Heart right ventricle (tissue), 16 donors: ENCODE measurements at regions not wholly inside any gene's neighbourhood (a gene's known extent, or its start where the extent isn't known, plus 50 kb on each side); places are given as distances from the start of the nearest gene placed in this dataset.

Source experiments
- ATAC-seq, 8 donors: fragments of 200-7000 bp; cut with Tn5 transposase; one replicate each; pipeline ENCODE4 v1.9.1; 2020; ENCODE audit warnings: mild to moderate bottlenecking in 8 of 8, moderate library complexity in 8 of 8, moderate number of reproducible peaks in 1 of 8
- DNase-seq, 2 donors: peaks; one replicate each; pipeline ENCODE4 v3.0.0-alpha.2; 2020
- H3K27ac ChIP-seq, 10 donors: fragments of 200-600 bp; sonication (generic) in 2 of 10; one replicate each; pipeline versions ENCODE4 v1.5.0 to v1.8.0; 2020 to 2022; ENCODE audit warnings: mild to moderate bottlenecking in 3 of 10
- H3K27me3 ChIP-seq, 7 donors: fragments of 200-600 bp; one replicate each; pipeline ENCODE4 v1.8.0; 2021 to 2022; ENCODE audit warnings: mild to moderate bottlenecking in 2 of 7
- H3K36me3 ChIP-seq, 9 donors: fragments of 200-600 bp; sonication (generic) in 1 of 9; one replicate each; pipeline versions ENCODE4 v1.5.0 to v1.8.0; 2020 to 2022; ENCODE audit warnings: mild to moderate bottlenecking in 2 of 9
- H3K4me1 ChIP-seq, 9 donors: fragments of 200-600 bp; sonication (generic) in 1 of 9; one replicate each; pipeline versions ENCODE4 v1.5.0 to v1.8.0; 2020 to 2022; ENCODE audit warnings: mild to moderate bottlenecking in 4 of 9
- H3K4me3 ChIP-seq, 10 donors: fragments of 200-600 bp; sonication (generic) in 2 of 10; one replicate each; pipeline versions ENCODE4 v1.5.0 to v1.8.0; 2020 to 2022; ENCODE audit warnings: mild to moderate bottlenecking in 7 of 10, moderate library complexity in 2 of 10
- H3K9me3 ChIP-seq, 11 donors: fragments of 200-600 bp in 10 of 11; sonication (generic) in 2 of 11; one replicate each; pipeline versions ENCODE4 v1.5.0 to v1.8.0; 2013 to 2022; ENCODE audit warnings: mild to moderate bottlenecking in 2 of 11, control low read depth in 1 of 11, moderate library complexity in 1 of 11
- CTCF ChIP-seq, 9 donors: fragments of 200-600 bp; sonication (generic) in 2 of 9; IDR thresholded peaks; one replicate each; pipeline versions ENCODE4 v1.5.0 to v1.8.0; 2021 to 2022; ENCODE audit warnings: antibody characterized with exemption in 9 of 9, mild to moderate bottlenecking in 5 of 9, moderate library complexity in 1 of 9
- WGBS, 2 donors: extraction: QIAGEN DNeasy Blood & Tissue Kit; methylation state at CpG; one replicate each; pipeline ENCODE4 v1.1.7; 2013; ENCODE audit warnings: inconsistent platforms in 1 of 2; 5-methylcytosine and 5-hydroxymethylcytosine counted together
- intact Hi-C, 10 donors: fragments of 100-400 bp; cut with DNase I; formaldehyde crosslinking; loops; one replicate each; pipeline versions ENCODE4 v1.11.1 to v1.14.2; 2022
- donor health status: Arrhythmogenic right ventricular cardiomyopathy.
- donor health status: ischemic (EF 13 %, LVEDD 7.1; RV severe dilation, severe dysfunction).
- donor health status: healthy with polysubstance abuse.
- donor health status: DM: no; HTN: yes; CAD: no.
- donor health status: DM: no; HTN: no; CAD: no.
- donor health status: ischemic (EF 25% LVEDD 6.9; RV normal size, moderate dysfunction).
- donor health status: ischemic (EF 25% LVEDD 5.7; RV mildly dilated, moderate dysfunction).
- donor health status: healthy.
- donor health status: DM: yes; HTN: yes; CAD: no.
- donor health status: Ischemic cardiomyopathy.
- donor health status: ischemic (EF 35%, LVEDD 5.7; RV mildly dilated, moderate dysfunction).
- donor health status: nonischemic (EF 11% LVEDD 7.7; RV severe dilation, severe dysfunction).
- donor health status: DM: yes; HTN: yes; CAD: no.
- donor health status: PGD.
- donor health status: ischemic (EF 29% LVEDD 5.4; RV normal size, mild dysfunction).
- donor health status: nonischemic (EF 23%, LVEDD 6.1; RV moderate dilation, normal function).

- TF ChIP-seq CTCF (IDR thresholded peaks at IDR 0.05): no peak
- Histone ChIP-seq H3K27ac (no peak overlapping the region), H3K4me1 (peaks cover 0 to 13% (median 0%) of the 10 kb centered on the region in 9 donors), H3K27me3 (no peaks in the 10 kb centered on the region), H3K4me3 (no peak overlapping the region), H3K9me3 (peaks cover 0 to 21% (median 6%) of the 10 kb centered on the region in 11 donors), H3K36me3 (no peaks in the 10 kb centered on the region)
- WGBS, 2 donors: 44 to 65% methylated on average over 2 of the region's 2 CpGs
- intact Hi-C loops: no loop called here
- DNase-seq: no peak
- no peak for ATAC-seq
Measured at GRCh38 chr2:16334886-16335603, 330.6 kb downstream of the CYRIA start.

GRCh38 chr2:16334366-16334765 lies 331.3 kb downstream of the CYRIA start:
- no peaks in the 10 kb centered on the region for H3K27me3 ChIP-seq

GRCh38 chr2:16333681-16334080 lies 332.0 kb downstream of the CYRIA start:
- Histone ChIP-seq H3K4me1 (peaks cover 0 to 13% (median 0%) of the 10 kb centered on the region in 9 donors), H3K36me3 (no peaks in the 10 kb centered on the region), H3K27me3 (no peaks in the 10 kb centered on the region), H3K27ac (no peak overlapping the region), H3K4me3 (no peak overlapping the region), H3K9me3 (peaks cover 0 to 8% (median 0%) of the 10 kb centered on the region in 11 donors)
- ATAC-seq (no peak), DNase-seq (no peak)
- 50 to 78% methylated on average over 2 of the region's 2 CpGs for WGBS, 2 donors
- TF ChIP-seq CTCF (IDR thresholded peaks at IDR 0.05): no peak
- intact Hi-C loops: no loop called here

More at GRCh38 chr2:16334366-16334765, 331.3 kb downstream of the CYRIA start:
- H3K4me1 ChIP-seq: peaks cover 0 to 13% (median 0%) of the 10 kb centered on the region in 9 donors
- intact Hi-C loops: no loop called here
- no peaks in the 10 kb centered on the region for H3K36me3 ChIP-seq
- TF ChIP-seq CTCF (IDR thresholded peaks at IDR 0.05): no peak
- H3K4me3 ChIP-seq: no peak overlapping the region
- no peak overlapping the region for H3K27ac ChIP-seq
- WGBS, 2 donors: 68 to 69% methylated on average over 1 of the region's 1 CpG
- no peak for DNase-seq
- H3K9me3 ChIP-seq: peaks cover 0 to 14% (median 4%) of the 10 kb centered on the region in 11 donors
- ATAC-seq: no peak

GRCh38 chr2:16332681-16333557 lies 332.7 kb downstream of the CYRIA start:
- no peak for DNase-seq
- Histone ChIP-seq H3K36me3 (no peaks in the 10 kb centered on the region), H3K9me3 (no peaks in the 10 kb centered on the region), H3K27me3 (no peaks in the 10 kb centered on the region), H3K4me1 (peaks cover 0 to 13% (median 0%) of the 10 kb centered on the region in 9 donors), H3K4me3 (no peak overlapping the region), H3K27ac (no peak overlapping the region)
- intact Hi-C loops: no loop called here
- no peak for ATAC-seq
- TF ChIP-seq CTCF (IDR thresholded peaks at IDR 0.05): no peak
- WGBS, 2 donors: 59 to 67% methylated on average over 8 of the region's 8 CpGs
